ENCODE measurements at regions not wholly inside any gene's neighbourhood (a gene's known extent, or its start where the extent isn't known, plus 50 kb on each side); places are given as distances from the start of the nearest gene placed in this dataset.

DNA sequence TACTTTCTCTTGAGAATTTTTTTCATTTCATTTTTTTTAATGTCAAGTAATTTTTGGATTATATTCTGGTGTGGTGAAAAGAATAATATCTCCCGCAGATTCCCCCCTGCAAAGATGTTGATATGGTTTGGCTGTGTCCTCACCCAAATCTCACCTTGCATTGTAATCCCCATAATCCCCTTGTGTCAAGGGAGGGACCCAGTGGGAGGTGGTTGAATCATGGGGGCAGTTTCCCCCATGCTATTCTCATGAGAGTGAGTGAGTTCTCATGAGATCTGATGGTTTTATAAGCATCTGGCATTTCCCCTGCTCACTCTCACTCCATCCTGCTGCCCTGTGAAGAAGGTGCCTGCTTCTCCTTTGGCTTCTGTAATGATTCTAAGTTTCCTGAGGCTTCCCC, 58.7 kb upstream of the PMEPA1 start:
- Histone ChIP-seq H3K27ac (no peak overlapping the region), H3K4me3 (no peak overlapping the region), H3K27me3 (no peaks in the 10 kb centered on the region), H3K4me1 (no peaks in the 10 kb centered on the region), H3K36me3 (no peaks in the 10 kb centered on the region), H3K9me3 (no peaks in the 10 kb centered on the region)
- intact Hi-C loops (cut with DNase I; ENCODE audit: low total_unique reads): no loop called here
- TF ChIP-seq POLR2A (IDR thresholded peaks at IDR 0.05) (no peak), CTCF (IDR thresholded peaks at IDR 0.05) (no peak)
- no peak for DNase-seq

DNA sequence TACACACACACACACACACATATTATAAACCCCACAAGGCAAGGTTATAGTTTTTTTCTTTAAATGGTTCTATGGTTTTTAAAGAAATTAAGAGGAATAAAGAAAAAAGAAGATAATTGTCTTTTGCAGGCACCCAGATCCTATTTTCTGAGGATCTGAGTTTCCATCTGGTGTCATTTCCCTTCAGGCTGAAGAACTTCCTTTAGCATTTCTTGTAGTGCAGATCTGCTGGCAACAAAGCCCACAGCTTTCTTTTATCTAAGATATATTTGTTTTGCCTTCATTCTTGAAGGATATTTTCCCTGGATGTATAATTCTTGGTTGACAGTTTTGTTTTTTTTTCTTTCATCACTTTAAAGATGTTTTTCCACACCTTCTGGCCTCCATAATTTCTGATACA, 57.6 kb upstream of the PMEPA1 start:
- H3K4me3 ChIP-seq: no peak overlapping the region
- no peaks in the 10 kb centered on the region for H3K9me3 ChIP-seq
- DNase-seq: no peak
- intact Hi-C loops (cut with DNase I; ENCODE audit: low total_unique reads): no loop called here
- no peaks in the 10 kb centered on the region for H3K36me3 ChIP-seq
- H3K27ac ChIP-seq: no peak overlapping the region
- TF ChIP-seq POLR2A (IDR thresholded peaks at IDR 0.05): no peak
- no peak for TF ChIP-seq CTCF (IDR thresholded peaks at IDR 0.05)
- H3K27me3 ChIP-seq: no peaks in the 10 kb centered on the region
- H3K4me1 ChIP-seq: no peaks in the 10 kb centered on the region

DNA sequence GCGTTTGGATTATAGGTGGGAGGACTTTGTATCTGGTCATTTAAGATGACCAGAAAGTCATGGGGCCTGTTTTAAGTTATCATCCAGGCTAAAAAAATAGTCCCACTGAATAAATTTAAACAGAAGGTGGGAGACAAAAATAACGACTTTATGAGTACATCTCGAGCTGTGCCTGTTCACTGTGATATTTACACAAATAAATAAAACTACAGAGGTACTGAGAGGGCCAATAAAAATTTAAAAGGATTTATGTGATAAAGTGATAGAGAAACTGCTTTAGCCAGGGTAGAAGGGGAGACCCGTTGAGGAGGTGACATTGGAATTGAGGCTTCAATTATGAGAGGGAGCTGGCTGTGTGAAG, 53.4 kb upstream of the PMEPA1 start:
- intact Hi-C loops (cut with DNase I; ENCODE audit: low total_unique reads): no loop called here
- H3K4me1 ChIP-seq: no peaks in the 10 kb centered on the region
- no peak for TF ChIP-seq POLR2A (IDR thresholded peaks at IDR 0.05)
- no peak for TF ChIP-seq CTCF (IDR thresholded peaks at IDR 0.05)
- H3K36me3 ChIP-seq: no peaks in the 10 kb centered on the region
- no peaks in the 10 kb centered on the region for H3K9me3 ChIP-seq
- no peak overlapping the region for H3K4me3 ChIP-seq
- no peak for DNase-seq
- H3K27ac ChIP-seq: no peak overlapping the region
- H3K27me3 ChIP-seq: no peaks in the 10 kb centered on the region

DNA sequence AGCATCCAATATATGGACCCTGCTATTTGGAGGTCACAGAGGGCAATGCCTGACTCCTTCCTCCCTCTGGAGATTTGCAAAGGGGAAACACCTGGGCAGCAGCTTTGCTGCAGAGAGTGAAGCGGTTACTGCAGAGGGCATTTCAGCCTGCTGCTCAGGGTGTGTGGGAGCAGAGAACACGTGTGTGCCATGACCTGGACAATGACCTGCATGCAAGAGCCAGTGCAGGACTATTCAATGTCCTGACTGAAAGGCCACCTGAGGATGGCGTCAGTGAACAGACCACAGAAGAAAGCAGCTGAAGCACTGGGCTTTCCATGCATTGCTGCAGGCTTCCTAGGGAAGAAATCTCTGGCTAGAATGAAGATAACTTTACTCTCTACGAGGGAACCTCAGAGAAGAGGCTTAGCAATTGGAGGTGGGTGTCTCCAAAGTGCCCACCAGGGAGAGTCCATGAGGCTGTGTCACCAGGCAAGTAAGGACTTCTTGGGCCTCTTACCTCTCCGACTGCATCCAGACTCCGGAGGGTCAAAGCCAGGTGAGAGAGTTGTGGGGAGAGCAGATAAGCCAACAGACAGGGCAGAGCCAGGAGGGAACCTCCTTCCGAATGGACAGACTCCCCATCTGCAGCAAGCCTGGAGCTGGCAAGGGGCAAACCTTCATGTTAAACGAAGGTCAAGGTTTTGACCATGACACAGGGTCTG, 52.9 kb upstream of the PMEPA1 start:
- Histone ChIP-seq H3K4me1 (no peaks in the 10 kb centered on the region), H3K36me3 (no peaks in the 10 kb centered on the region), H3K9me3 (no peaks in the 10 kb centered on the region), H3K27ac (no peak overlapping the region), H3K4me3 (no peak overlapping the region), H3K27me3 (no peaks in the 10 kb centered on the region)
- TF ChIP-seq CTCF (IDR thresholded peaks at IDR 0.05) (no peak), POLR2A (IDR thresholded peaks at IDR 0.05) (no peak)
- intact Hi-C loops (cut with DNase I; ENCODE audit: low total_unique reads): no loop called here
- no peak for DNase-seq

DNA sequence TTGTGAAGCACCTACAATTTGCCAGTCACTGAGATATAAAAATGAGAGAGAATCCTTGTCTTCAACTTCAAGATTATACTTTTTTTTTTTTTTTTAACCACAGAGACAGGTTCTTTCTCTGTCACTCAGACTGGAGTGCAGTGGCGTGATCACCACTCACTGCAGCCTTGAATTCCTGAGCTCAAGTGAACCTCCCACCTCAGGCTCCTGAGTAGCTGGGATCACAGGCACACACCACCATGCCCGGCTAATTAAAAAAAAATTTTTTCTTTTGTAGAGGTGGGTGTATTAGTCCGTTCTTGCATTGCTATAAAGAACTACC, 51.6 kb upstream of the PMEPA1 start:
- H3K4me1 ChIP-seq: no peaks in the 10 kb centered on the region
- no peaks in the 10 kb centered on the region for H3K36me3 ChIP-seq
- no peaks in the 10 kb centered on the region for H3K9me3 ChIP-seq
- no peak for TF ChIP-seq POLR2A (IDR thresholded peaks at IDR 0.05)
- TF ChIP-seq CTCF (IDR thresholded peaks at IDR 0.05): no peak
- H3K4me3 ChIP-seq: no peak overlapping the region
- no peaks in the 10 kb centered on the region for H3K27me3 ChIP-seq
- no peak overlapping the region for H3K27ac ChIP-seq
- no peak for DNase-seq
- intact Hi-C loops (cut with DNase I; ENCODE audit: low total_unique reads): no loop called here

All from uterus (tissue), 3 donors.